ENCODE measurements at regions not wholly inside any gene's neighbourhood (a gene's known extent, or its start where the extent isn't known, plus 50 kb on each side); places are given as distances from the start of the nearest gene placed in this dataset.

- TF ChIP-seq TCF15 (CRISPR knock-in tag; IDR thresholded peaks at IDR 0.05) (no peak), TRIM25 (IDR thresholded peaks at IDR 0.05; ENCODE audit: borderline replicate concordance) (no peak)
These were observed 1825.3 kb downstream of the SLITRK5 start (continued) for GRCh38 chr13:89496478-89496877.

DNA sequence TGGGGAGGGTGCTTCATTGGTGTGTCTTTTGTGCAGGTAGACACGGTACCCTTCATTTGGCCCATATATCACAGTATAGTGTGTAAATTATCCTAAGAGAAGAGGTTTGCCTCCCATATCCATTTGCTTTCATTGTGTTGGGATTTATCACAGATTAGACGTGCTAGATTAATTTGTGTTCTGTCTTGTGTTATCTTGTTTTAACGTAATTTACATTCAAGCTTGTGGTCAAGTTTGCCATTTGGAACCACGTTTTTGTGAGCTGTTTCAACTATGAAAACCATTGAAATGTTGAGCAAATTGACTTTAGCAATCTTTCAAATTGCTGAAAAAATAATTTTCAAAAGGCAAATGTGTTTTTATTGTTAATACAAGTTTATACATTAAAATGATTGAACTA is 1826.5 kb downstream of the SLITRK5 start:
- no peak for ATAC-seq
- in situ Hi-C loops (cut with MboI): no loop called here

More for the DNA sequence above, 1826.5 kb downstream of the SLITRK5 start:
- no TSS peak for BruUV-seq (replicated peaks)
- WGBS (ENCODE audit: insufficient coverage, low coverage, missing lambda C conversion rate): 3% methylated on average over 4 of the region's 4 CpGs
- Histone ChIP-seq H3K4me3 (no peak overlapping the region), H4K20me1 (replicated peaks; ENCODE audit: control insufficient read depth, insufficient read depth, low read length) (no peaks in the 10 kb centered on the region), H3K9ac (ENCODE audit: insufficient read depth in 1 of 2, low read depth in 2 of 2, low read length in 2 of 2) (no peak overlapping the region), H3K4me1 (replicated peaks in 1 of 2; ENCODE audit: control insufficient read depth in 2 of 2, insufficient read depth in 2 of 2, low read length in 2 of 2) (no peaks in the 10 kb centered on the region), H3K27me3 (ENCODE audit: control insufficient read depth in 2 of 2, insufficient read depth in 2 of 2, low read length in 2 of 2) (no peaks in the 10 kb centered on the region), H3K27ac (ENCODE audit: extremely low read depth, low read depth, low read length) (no peak overlapping the region), H3K36me3 (ENCODE audit: control insufficient read depth, insufficient read depth, low read length) (no peaks in the 10 kb centered on the region), H3K4me2 (ENCODE audit: insufficient read depth, low read length) (no peak overlapping the region), H2AFZ (ENCODE audit: low read depth, low read length) (no peak overlapping the region), H3K79me2 (ENCODE audit: control insufficient read depth, insufficient read depth, low read length) (no peaks in the 10 kb centered on the region), H3K9me1 (ENCODE audit: control insufficient read depth, insufficient read depth, low read length) (no peaks in the 10 kb centered on the region), H3K9me3 (replicated peaks; ENCODE audit: control insufficient read depth, insufficient read depth, low read depth, low read length) (no peaks in the 10 kb centered on the region)
- ChIA-PET CTCF (ENCODE audit: low intra/inter-chr PET ratio) (no interaction called here), POLR2A (no interaction called here)
- DNase-seq (ENCODE audit: extremely low read depth in 1 of 4, low spot score in 3 of 4): no peak
- TF ChIP-seq NFE2L1 (tag; IDR thresholded peaks at IDR 0.05; ENCODE audit: borderline replicate concordance, low read depth): no peak
- TF ChIP-seq HES1 (IDR thresholded peaks at IDR 0.05; ENCODE audit: low read depth): no peak
- no peak for TF ChIP-seq UBTF (IDR thresholded peaks at IDR 0.05; ENCODE audit: borderline replicate concordance in 1 of 2, low read depth in 2 of 2, low read length in 2 of 2)
- no peak for TF ChIP-seq ZFP36 (IDR thresholded peaks at IDR 0.05; ENCODE audit: low read depth, low read length, partially characterized antibody)
- TF ChIP-seq POU5F1 (IDR thresholded peaks at IDR 0.05; ENCODE audit: borderline replicate concordance, low read depth, low read length, partially characterized antibody): no peak
- TF ChIP-seq TAF15 (IDR thresholded peaks at IDR 0.05; ENCODE audit: low read depth, low read length): no peak
- no peak for TF ChIP-seq NCOR1 (IDR thresholded peaks at IDR 0.05)
- TF ChIP-seq FOXM1 (IDR thresholded peaks at IDR 0.05; ENCODE audit: low read depth): no peak
- no peak for TF ChIP-seq FOXM1 (CRISPR knock-in tag; IDR thresholded peaks at IDR 0.05; ENCODE audit: low read depth)
- no peak for TF ChIP-seq CCAR2 (IDR thresholded peaks at IDR 0.05; ENCODE audit: low read depth, low read length)
- intact Hi-C loops (cut with micrococcal nuclease): no loop called here
- FAIRE-seq: no peak

All from K562 (cell line).